GM04504 (cell line): ENCODE measurements at regions not wholly inside any gene's neighbourhood (a gene's known extent, or its start where the extent isn't known, plus 50 kb on each side); places are given as distances from the start of the nearest gene placed in this dataset.

Experiments
- DNase-seq: peaks from one replicate; pipeline ENCODE4 v3.0.0-alpha.2; 2012; ENCODE audit warnings: low read depth

DNA sequence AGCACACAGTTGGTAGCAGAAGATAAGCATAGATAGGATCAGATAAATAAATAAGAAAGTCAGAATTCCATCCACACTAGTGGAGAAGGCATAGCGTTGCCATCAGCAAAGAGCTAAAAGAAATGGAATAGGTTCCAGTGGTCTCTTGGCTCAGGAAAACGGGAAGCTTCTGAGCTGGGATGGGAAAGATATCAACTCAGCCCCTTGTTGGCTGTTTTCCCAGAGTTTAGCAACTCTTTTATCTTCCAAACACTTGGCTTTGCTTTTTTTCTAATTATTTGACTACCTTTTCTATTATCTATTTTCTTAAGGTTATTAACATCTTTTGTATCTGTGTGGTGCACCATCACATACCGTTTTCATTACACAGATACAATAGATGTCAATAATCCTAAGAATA is 445.7 kb upstream of the TRPC7 start:
- DNase-seq, result no peak

GRCh38 chr5:136810261-136810801 is 445.0 kb upstream of the TRPC7 start:
- DNase-seq, result peak; percentile 70

- DNase-seq, result no peak
Measured at GRCh38 chr5:136809382-136809781, 444.0 kb upstream of the TRPC7 start.

DNA sequence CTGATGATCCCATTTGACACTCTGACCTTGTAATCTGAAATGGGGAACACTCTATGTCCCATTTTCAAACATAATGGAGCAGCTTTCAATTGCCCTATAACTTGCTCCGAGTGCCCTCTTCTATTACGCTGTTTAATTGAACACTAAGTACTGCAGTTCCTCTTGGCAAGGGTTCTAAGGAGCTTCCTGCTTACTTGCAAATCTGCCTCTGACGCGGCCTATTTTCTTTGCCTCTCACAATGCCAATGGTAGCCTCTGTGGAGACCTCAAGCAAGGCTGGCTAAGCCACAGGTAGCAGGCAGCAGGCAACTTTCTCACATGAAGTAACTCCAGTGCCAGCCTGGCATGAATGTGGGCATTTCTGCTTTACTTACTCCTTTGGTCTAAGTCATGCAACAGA is 443.4 kb upstream of the TRPC7 start:
- no peak for DNase-seq

DNA sequence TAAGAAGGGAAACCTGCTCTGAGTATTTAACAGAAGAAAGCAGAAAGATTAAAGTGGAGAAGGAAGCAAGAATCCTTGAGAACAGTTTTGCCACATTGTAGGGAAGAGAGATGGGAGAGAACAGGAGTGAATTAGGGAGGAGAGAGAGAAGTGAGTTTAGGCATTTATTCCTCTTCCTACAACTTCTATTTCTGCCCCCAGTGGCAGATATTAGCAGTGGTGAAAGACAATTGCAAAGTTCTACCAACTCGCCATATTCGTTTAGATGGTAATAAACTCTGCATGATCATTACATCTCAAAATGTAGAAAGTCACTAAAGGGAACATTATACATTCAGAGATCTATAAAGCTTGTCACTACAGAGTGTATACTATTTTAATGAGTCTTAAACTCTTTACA is 440.1 kb upstream of the TRPC7 start:
- no peak for DNase-seq

DNA sequence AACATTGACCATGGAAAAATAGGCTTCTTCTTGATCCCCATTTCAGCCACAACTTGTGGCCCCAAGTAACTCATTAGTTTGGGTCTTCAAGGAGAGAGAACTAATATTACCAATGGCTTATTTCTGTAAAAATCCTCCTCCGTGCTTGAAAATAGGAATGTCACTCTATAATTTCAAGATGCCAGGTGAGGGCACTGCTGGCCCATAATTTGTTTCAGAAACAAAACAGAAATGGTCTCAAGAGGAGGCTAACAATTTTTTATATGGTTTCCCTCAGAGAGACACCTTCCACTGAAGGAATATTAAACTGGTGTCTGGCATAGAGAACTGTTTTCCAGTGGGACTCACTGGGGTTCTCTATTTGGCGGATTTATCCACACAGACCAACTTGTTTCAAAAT is 437.0 kb upstream of the TRPC7 start:
- DNase-seq, result no peak

DNA sequence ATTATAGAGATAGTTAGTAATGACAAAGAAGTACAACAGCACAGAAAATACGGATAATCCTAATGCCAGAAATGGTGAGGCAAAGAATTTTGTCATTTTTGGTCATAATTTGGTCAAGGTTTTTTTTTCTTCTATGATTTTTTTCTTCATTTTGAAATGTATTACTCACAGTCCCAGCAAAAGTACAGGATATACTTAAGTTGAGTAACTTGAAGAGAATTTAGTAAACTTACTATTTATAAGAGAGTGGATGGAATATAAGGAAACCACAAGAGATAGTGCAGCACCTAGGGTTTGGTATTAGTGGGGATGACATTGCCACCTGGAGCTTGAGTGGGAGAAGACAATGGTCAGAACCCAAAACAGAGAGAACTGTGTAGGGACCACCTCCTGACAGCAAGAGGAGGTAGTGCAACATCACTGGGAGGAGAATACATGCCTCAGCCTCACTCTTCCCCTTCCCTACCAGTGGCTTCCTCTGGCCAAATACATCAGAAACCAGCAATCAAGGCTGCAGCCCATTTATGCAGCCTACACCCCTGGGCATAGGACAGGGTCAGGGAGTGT is 434.5 kb upstream of the TRPC7 start:
- DNase-seq, result no peak

DNA sequence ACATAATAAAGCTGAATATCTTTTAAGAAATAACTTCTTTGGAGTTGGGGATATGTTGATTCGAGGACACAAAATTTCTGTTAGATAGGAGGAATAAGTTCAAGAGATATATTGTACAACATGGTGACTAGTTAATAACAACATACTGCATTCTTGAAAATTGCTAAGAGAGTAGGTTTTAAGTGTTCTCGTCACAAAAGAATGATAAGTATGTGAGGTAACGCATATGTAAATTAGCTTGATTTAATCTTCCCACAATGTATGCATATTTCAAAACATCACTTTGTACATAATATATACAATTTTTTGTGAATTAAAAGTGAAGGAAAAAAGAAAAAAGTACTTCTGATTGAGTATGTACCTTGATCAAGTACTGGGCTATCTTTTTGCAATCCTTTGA is 428.0 kb upstream of the TRPC7 start:
- DNase-seq, result no peak

- DNase-seq, result no peak
Measured at GRCh38 chr5:136781464-136781863, 416.1 kb upstream of the TRPC7 start.

DNA sequence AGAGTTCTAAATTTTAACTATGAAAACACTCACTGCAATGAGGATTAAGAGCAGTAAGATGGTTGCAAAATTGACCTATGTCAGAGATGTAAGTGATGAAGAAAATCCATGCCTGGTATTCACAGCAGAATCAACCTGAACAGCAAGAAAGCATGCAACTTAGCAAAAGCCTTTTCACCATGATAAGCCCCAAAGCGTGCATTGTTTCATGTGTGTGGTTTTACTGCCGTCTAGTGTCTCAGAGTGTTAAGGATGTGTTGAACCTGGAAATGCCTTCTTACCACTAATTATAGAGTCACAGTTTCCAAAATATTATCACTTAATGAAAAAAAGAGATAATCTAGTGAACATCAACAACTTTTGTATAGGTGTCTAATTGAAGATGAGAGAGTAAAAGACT is 415.2 kb upstream of the TRPC7 start:
- DNase-seq, result no peak

GRCh38 chr5:136776022-136776927 is 410.9 kb upstream of the TRPC7 start:
- DNase-seq, result peak; percentile 39

DNA sequence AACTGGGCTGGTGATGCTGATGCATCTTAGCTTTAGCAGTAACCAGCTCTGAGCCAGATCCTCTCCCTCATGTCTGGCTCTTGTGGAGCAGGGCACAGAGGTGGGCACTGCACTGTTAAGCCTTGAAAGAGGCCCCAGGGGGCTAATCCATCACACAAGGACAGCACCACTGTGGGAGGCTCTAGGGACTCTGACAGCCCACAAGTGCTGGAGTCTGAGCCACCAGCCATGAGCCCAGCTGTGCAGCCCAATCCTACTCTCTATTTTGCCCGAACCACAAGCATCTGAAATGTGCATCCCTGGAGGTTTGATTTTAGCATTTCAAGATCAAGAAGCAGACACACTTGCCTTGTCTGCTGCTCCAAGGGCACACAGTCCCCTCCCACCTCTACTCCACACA is 407.1 kb upstream of the TRPC7 start:
- DNase-seq, result no peak

GRCh38 chr5:136769900-136770684 is 404.7 kb upstream of the TRPC7 start:
- DNase-seq, result peak; percentile 47

GRCh38 chr5:136769093-136769492 is 403.7 kb upstream of the TRPC7 start:
- no peak for DNase-seq

GRCh38 chr5:136768457-136768856 is 403.1 kb upstream of the TRPC7 start:
- no peak for DNase-seq

DNA sequence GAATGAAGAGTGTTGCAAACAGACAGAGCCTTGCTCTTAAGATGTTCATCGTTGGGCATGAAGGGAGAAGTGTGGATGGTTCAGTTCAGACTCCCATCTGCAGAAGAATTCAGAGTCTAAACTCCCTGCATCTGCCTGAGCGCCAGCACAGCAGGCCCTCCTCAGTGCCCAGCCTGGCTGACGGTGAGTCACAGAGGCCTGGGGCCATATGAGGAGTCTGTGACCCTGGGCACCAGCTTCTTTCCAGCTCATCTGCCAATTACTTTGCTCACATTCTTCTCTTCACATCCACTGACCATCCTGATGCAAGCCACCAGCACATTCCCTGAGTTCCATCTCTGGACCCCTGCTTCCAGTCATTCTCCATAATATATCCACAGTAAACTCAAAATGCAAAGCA is 401.1 kb upstream of the TRPC7 start:
- no peak for DNase-seq

DNA sequence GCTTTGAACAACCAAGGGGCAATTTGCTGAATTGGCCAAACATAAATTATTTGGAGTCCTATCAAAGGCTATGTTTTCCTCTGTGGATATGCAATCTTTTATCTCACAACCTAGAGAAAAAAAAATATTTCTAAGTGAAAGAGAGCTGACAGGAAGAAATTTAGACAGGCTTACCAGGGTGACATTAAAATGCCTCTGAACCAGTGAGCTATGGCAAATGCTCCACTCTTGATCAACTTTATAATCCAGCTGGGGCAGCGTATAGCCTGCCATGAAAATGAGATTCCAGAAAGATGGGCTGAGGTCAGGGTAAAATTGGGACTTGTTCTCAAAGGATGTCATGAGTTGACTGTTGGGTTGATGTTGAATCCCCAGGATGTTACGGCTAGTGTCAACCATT is 399.3 kb upstream of the TRPC7 start:
- no peak for DNase-seq

GRCh38 chr5:136763548-136763947 is 398.2 kb upstream of the TRPC7 start:
- DNase-seq, result no peak

DNA sequence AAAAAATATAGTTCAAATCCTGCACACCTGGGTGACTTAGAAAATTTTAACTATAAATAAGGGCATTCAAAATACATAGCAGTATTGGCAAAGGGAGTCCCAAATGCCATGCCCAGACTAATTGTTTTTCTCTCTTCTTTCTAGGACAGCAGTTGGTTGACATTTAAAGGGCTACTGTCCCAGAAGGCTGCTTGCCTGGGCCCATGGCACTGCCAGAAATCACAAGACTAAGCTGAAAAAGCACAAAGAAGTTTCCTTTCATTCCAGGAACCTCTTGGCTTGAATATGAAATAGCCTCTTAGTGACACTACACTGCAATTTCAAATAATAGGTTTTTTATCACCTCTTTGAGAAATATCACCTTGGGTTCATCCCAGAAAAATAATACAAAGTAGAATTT is 388.9 kb upstream of the TRPC7 start:
- DNase-seq, result no peak

DNA sequence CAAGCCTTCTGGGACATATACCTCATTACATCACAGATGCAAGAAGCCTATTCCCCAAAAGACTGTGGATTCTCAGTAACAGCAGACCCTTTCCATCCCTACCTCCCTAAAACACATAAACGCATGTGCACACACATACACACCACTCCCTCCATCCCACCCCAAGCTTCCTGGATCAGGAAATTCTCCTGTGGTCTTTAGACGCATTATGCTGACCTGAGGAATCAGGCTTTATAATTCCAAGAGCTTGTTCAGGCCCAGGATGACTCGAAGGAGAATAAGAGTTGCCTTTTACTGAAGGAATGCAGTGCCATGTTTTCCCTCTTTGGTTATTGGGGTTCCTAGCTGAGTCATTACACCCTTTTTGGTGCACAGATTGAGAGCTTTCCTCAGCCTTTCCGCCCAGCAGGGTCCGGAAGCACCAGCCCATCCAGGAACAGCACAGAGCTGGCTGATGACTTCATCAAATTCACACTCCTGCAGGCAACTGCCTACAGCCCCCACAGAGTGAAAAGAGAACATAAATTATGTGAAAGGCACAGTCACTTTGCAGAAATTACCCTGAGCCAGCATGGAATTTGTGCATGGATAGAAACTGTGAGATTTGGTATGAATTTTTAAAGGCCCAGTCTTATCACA is 385.0 kb upstream of the TRPC7 start:
- no peak for DNase-seq

GRCh38 chr5:136749016-136749415 is 383.7 kb upstream of the TRPC7 start:
- no peak for DNase-seq

- DNase-seq, result no peak
Measured at GRCh38 chr5:136743052-136743451, 377.7 kb upstream of the TRPC7 start.
